Stimulated activated CD8-positive, alpha-beta memory T cell treated with anti-CD3 and anti-CD28 coated beads, Interleukin-7, amount 100 ng/mL, for 48 hours (primary cell): ENCODE measurements at regions not wholly inside any gene's neighbourhood (a gene's known extent, or its start where the extent isn't known, plus 50 kb on each side); places are given as distances from the start of the nearest gene placed in this dataset.
"Not testable (repeated sequence)": the region's sequence is repeated elsewhere in the genome, so short reads cannot be mapped to it uniquely, and the experiment has no call there.

Experiments used
- DNase-seq, 2 donors: peaks; one replicate each; pipeline ENCODE4 v3.0.0-alpha.2; 2020; ENCODE audit warnings: low read depth in 1 of 2; ENCODE audit errors: extremely low read depth in 1 of 2

DNA sequence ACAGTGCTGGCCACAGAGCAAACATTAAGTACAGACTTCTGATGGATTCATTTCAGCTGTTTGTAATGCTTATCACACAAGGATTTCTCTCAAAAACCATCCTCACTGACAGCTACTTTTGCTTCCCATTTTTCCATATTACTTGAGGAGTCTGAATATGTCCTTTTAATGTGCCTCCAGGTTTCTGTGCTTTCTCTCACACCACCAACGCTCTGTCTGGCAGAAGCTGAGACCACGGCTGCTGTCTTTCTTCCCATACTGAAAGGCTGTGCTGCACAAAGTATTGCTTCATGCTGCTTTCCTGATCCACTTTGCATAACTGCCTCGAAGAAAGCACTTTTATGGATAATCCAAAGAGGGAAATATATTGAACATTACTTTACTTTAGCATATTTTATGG is 312.1 kb upstream of the ZEB2 start:
- DNase-seq: no peak

DNA sequence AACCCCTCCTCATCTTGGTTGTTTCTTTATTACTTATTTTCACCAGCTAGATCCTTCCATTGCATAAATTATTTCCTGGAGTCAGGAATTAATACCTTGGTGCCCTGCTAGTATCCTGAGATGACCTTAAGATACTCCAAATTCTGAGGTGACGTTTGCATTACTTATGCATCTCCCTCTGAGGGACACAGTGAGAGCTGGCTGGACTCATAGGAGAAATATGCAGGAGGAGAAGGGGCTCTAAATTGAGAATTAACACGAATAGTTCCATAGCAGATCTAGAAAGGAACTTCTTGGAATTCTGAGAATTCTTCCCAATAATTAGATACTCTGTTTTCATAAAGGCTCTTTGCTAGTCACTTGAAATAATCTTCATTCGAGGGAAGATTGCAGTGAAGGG is 310.6 kb upstream of the ZEB2 start:
- DNase-seq: no peak

GRCh38 chr2:144827404-144827803 is 307.5 kb upstream of the ZEB2 start:
- DNase-seq: no peak

- no peak for DNase-seq
Measured at GRCh38 chr2:144826105-144826504, 306.2 kb upstream of the ZEB2 start.

DNA sequence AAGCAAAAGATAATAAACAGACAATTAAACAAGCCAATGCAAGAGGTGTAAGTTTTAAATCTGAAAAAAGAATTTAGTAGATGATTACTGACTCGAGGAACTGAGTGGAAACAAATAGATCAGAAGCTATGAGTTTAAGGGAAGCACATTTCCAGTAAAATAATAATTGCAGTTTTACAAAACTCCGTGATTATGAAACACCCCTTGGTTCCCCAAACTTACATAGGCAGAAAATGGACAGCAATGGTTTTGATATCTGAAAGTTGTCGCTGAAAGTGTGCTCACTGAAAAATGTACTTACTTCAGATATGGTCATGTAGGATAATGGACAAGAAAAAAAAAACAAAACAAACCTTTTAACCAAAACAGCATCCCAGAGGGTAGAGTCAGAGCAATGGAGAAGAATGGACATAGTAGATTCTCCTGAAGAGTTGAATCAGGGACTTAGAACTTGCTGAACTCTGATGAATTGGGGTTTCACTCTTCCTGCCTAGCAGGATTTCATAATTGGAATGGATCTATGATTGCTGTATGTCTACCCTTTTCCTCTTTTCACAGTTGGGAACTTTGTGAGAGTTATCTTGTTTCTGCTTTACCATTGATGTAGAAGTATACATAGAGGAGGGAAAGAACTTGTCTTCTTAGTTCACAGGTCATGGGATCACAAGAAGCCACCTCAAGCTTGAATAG is 305.6 kb upstream of the ZEB2 start:
- no peak for DNase-seq

GRCh38 chr2:144824306-144825080 is 304.6 kb upstream of the ZEB2 start:
- DNase-seq: no peak

GRCh38 chr2:144822966-144823365 is 303.0 kb upstream of the ZEB2 start:
- DNase-seq: no peak

DNA sequence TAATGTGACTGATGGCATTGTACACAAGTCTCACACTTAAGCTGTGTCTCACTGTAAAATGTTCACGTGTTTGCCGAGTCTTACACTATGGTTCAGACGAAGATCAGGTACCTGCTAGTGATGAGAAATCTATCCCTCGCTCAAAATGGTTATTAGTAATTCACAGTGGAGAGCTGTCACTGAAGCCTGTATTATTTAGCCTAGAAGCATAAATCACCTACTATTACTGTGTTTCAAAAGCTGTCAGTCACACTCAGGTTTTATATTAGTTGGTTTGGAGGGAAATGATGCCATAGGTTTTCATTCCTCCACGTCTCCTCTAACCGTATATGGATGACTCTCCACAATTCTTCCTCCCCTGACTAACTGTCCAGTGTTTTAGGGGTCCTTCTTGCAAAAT is 292.4 kb upstream of the ZEB2 start:
- no peak for DNase-seq

- no peak for DNase-seq
Measured at GRCh38 chr2:144801766-144802165, 281.8 kb upstream of the ZEB2 start.

DNA sequence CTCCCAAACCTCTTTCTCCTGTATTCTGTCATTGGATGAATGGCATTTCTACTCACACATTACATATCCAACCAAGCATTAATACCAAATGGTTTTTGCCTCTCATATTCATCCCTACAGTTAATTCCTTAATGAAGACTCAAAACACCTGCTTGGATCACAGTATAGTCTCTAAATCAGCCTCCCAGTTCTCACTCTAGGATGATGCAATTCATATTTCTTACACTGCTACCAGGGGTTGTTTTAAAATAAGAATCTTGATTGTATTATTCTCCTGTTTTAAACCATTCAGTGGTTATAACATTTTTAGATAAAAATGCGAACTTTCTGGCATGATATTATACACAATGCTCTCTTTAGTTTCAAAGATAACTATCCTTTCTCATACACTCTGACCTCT is 281.4 kb upstream of the ZEB2 start:
- DNase-seq: no peak

DNA sequence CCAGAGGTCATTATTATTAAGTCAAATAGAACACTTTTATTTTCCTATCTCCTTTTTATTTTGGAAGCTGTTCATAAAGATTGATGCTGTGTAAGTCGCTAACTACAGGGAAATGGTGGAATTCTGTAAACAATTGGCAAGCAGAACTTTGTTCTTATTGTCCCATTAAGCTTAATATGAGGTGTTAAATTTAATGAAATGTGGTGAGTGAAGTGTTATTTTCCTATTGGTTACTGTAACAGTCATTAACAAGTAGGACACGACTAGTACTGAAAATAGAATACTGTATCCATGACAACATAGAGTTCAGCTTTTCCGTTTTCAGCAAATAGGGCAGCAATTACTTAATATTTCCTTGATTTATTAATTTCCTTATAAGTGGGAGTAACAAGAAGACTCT is 279.1 kb upstream of the ZEB2 start:
- no peak for DNase-seq

DNA sequence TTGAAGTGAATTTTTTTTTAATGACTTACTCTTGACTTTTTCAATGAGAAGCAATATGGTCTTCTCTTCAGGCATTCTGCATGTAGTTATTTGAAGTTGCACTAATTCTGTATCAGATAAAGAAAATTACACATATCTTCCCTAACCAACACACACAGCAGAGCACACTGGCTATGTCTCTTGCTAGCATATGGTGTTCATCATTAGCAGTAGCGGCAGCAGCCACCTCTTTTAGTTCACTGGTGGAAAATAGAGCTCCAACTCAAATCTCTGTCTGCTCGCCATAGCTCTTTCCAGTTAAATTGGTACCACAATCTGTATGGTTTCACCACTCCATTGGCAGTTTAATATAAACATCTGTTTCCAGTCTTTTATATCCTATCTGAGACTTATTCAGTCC is 278.1 kb upstream of the ZEB2 start:
- DNase-seq: no peak

DNA sequence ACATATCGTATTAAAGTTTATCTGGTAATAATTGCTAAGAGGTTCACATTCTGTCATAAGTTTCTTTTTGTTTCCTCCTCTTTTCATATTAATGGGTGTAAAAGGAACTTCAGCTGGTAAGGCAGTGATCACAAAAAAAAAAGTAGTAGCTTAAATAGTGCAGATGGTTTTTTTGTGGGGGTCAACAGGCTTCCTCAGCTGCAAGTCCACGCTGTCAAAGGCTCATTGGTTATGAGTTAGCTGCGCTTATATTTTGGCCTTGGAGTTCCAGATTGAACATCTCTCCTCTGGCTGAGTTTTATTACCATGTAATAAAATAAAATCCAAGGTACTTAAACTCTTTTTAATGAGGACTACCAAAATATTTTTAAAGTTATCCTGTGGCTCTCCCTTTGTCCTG is 277.0 kb upstream of the ZEB2 start:
- DNase-seq: no peak

DNA sequence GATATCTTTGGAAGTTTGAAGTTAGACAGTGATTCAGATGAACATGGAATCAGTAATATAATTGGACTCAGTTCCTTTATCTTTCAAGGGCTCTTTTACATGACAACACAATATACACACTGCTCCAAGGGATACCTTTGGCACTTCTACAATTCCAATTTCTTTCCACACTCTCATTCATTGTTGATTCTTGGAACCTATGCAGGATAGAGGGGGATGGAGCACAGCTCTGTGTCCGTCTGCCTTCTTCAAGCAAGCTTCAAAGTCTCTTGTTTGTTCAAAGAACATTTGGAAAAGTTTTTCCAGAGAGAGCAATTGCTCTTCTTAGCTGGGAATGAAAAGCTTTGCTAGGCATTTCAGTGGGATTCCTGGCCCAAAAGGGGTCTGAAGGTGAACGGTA is 276.2 kb upstream of the ZEB2 start:
- DNase-seq: no peak

- DNase-seq: no peak
Measured at GRCh38 chr2:144785253-144785652, 265.3 kb upstream of the ZEB2 start.

GRCh38 chr2:144780983-144781382 is 261.1 kb upstream of the ZEB2 start:
- no peak for DNase-seq

DNA sequence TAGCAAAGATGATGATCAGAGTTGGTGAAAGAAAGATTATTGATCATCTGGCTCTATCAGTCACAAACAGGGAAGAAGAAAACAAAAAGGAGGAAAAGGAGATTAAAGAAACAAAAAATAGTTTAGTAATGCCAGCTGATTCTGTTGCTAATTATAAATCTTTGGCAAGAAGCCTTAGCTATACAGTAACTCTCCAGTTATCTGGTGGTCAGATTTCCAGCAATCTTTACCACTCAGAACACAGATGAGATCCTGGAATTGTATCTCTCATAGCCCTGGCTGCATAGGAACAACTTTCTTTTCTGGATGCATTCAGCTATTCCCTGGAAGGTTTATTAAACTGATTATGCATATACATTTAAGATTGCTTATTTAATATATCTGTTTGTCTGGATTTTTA is 256.8 kb upstream of the ZEB2 start:
- DNase-seq: no peak

DNA sequence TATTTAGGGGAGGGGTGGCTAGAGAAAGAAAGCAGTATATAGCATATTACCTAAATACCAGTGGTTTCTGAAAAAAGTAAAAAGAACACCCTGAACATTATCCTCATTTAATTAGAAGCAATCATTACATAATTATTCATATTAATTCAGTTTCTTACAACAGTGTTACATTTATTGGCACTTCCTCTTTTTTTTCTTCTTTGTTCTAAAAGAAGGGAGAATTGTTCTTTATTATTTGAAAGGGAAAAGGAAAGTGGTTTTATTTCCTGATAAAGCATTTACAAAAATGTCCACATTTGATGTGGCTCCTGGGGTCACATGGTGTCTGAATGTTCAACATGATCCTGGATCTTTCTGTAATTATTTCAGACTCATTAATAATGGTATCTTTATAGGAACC is 254.9 kb upstream of the ZEB2 start:
- DNase-seq: no peak

- DNase-seq: no peak
Measured at GRCh38 chr2:144771348-144771747, 251.4 kb upstream of the ZEB2 start.

DNA sequence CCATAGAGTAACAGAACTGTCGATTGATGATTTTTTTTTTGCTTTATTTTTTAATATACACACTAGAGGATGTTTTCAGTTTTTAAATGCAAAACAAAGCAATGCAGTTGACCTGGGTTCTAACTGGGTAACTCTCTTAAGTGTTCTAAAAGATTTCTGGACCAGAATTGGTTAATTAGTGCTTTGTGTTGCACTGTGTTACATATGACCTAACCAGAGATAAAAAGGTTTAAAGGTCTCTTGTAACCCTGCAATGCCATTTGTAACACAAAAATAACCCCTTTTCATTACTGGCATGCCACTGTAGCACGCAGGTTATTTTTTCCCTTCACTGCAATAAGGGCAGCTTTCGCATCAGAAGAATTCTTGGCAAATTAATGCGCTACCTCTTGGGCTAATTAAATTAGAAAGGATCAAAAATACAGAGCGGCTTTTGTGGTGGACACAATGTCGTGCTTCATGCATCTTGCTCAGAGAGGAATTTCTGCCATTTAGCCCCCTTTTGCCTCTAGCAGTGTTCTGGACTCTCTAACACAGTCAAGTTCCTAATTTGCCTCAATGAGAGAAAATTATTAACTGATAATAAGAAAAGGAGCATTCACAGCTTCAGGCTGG is 250.8 kb upstream of the ZEB2 start:
- no peak for DNase-seq

DNA sequence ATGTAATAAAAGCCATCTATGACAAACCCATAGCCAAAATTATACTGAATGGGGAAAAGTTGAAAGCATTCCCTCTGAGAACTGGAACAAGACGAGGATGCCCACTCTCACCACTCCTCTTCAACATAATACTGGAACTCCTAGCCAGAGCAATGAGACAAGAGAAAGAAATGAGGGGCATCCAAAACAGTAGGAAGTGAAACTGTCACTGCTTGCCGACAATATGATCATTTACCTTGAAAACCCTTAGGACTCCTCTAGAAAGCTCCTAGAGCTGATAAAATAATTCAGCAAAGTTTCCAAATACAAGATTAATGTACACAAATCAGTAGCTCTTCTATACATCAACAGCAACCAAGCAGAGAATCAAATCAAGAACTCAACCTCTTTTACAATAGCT is 241.0 kb upstream of the ZEB2 start:
- not testable (repeated sequence) for DNase-seq

- no peak for DNase-seq
Measured at GRCh38 chr2:144759746-144760145, 239.8 kb upstream of the ZEB2 start.
